ENCODE measurements at regions not wholly inside any gene's neighbourhood (a gene's known extent, or its start where the extent isn't known, plus 50 kb on each side); places are given as distances from the start of the nearest gene placed in this dataset.

DNA sequence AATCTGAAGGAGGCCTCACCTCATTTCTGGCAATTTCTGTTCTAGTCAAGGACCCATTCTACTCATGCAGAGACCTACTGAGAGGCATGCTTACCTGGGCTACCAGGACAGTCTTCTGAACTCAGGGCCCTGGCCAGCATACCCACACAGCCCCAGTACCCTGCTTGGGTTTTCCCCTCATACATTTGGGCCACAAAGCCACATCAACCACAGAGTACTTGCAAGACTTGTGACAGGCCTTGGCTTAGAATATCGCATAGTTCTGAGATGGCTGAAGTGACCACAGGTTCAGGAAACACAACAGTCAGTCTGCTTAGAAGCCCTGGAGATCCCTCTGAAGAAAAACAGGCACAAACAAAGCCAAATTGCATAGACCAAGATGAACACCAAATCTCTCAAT is 758.8 kb upstream of the CDH9 start:
- TF ChIP-seq CTCF (IDR thresholded peaks at IDR 0.05; ENCODE audit: low read depth, low read length, poor library complexity, severe bottlenecking) (no peak), EZH2phosphoT487 (IDR thresholded peaks at IDR 0.05; ENCODE audit: borderline replicate concordance, low read length) (no peak)
